DMS 273 treated with DMSO at 0.1 percent for 48 hours (cell line): ENCODE measurements at regions not wholly inside any gene's neighbourhood (a gene's known extent, or its start where the extent isn't known, plus 50 kb on each side); places are given as distances from the start of the nearest gene placed in this dataset.
"Not testable (repeated sequence)": the region's sequence is repeated elsewhere in the genome, so short reads cannot be mapped to it uniquely, and the experiment has no call there.

Experiments
- DNase-seq: peaks from one replicate; lab custom pipeline; 2025; lab: John Stamatoyannopoulos, UW

DNA sequence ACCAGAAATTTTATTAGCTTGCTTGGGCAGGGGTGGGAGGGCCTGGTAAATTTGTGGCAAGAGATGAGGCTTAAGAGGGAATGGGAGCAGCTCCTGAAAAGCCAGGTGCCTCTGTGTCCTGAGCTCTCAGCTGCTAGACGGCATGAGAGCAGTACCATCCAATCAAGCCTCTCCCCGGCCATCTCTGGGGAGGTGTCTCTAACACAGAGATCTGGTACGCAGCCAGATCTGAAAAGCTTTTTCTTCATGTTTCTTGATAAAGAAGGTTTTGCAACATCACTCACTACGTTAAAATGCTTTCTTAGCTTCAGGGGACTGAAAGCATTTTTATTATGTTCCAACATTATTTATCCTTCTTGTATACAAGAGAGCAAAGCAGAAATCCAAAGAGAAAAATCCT lies 488.2 kb downstream of the RBFOX1 start:
- no peak for DNase-seq

DNA sequence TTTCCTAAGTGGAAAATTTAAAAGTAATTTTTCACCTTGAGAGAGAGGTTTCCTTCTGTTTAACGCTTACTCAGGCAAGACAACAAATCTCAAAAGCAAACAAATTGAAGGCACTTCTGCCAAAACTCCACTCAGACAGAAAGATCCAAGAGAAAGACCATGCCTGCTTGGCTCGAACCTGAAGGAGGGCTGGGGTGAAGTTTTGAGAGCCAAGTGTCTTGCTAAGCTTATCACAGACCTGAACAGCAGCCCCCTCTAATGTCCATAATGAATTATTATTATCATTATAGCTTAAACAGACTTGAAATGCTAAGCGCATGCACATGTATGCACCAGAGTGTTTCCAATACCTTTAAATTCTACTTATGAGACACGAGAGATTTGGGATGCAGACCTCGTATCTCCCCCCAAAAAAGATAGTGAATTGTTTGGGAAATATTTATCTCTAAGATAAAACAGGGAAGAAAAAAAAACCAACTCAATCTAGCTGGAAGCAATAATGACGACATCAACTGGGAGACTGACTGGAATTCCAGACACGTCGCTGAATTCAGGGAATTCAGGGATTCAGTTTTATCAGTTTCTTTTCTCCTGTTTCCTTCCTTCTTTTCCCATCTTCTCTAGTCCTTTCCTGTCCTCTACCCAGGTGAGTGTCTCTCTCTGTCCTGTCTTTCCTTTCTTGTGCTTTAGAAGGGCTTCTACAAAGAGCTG lies 473.2 kb downstream of the RBFOX1 start:
- no peak for DNase-seq

DNA sequence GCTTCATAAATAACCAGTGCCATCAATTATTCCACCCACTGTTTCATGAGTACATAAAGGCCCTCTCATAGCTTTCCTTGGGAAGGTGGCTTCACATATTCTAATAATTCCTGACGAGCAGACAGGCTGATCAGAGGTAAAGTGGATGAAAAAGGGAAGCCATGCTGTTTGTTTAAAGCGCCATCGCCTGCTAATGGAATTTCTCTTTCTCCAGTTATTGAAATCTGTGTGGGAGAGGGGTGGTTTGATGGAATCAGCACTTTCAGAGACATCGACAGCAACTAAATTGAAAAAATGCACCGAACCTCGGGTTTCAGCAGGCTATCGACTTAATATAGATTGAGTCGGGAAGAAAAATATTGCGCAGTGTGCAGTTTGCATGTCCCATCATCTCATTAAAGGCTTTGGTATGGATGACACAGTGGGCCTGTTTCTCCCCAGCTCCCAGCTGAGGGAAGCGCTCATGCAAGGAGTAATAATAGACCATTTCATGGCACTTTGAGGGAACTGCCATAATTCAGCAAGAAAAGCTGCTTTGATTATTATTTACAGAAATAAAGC lies 472.1 kb downstream of the RBFOX1 start:
- no peak for DNase-seq

DNA sequence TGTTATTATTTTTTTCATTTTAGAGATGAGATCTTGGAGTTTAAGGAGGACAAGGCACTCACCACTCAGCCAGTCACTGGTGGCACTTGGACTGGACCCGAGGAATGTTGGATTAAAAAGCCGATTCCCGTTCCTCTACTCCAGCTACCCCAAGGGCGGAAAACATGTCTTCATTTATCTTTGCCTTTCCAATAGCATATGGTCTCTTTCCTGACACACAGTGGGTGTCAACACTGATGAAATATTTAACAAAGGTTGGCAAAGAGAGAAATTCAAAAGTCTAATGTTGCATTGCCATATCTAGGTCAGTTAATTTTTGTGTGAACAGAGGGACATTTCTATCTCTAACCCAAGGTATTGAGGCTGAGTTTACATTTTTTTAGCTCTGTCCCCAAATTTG lies 459.7 kb downstream of the RBFOX1 start:
- no peak for DNase-seq

DNA sequence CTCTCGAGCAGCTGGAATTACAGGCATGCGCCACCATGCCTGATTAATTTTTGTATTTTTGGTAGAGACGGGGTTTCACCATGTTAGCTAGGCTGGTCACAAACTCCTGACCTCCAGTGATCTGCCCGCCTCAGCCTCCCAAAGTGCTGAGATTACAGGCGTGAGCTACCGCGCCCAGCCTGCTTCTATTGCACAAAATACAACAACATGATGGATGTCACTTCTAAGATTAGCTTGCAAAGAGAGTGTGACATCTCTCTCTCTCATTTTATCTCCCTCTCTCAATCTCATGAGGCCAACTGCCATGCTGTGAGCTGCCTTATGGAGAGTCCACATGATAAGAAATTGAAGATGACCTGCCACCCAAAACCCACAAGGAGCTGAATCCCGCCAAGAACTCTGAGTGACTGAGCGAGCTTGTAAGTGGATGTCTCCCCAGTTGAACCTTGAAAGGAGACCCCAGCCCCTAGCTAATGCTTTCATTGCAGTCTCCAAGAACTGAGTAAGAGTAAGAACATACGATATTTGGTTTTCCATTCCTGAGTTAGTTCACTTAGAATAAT lies 458.5 kb downstream of the RBFOX1 start:
- no peak for DNase-seq

DNA sequence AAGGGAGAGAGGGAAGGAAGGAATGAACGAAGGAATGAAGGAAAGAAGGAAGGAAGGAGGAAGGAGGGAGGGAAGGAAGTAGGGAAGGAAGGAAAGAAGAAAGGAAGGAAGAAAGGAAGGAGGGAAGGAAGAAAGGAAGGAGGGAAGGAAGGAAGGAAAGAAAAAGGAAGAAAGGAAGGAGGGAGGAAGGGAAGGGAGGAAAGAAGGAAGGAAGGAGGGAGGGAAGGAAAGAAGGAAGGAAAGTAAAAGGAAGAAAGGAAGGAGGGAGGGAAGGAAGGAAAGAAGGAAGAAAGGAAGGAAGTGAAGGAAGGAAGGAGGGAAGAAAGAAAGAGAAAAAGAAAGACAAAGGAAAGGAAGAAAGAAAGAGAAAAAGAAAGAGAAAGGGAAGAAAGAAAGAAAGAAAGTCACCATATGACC lies 442.4 kb downstream of the RBFOX1 start:
- DNase-seq, result no peak

DNA sequence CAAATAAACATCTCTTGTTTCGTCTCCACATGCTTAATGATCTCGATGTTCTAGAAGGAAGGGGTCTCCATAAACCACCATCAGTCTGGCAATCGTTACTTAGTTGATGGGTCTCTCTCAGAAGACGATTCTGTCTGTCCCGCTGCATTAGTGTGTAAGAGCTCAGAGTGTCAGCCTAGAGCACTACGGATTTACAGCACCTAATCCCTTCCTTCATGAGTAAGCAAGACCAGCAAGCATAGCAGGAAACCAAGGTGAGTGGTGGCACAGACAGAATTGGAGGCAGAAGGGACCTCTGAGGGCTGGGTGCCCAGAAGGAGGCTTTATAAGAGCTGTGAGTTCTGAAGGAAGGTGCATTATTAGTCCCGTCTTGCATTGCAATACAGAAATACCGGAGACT lies 440.1 kb downstream of the RBFOX1 start:
- DNase-seq, result no peak

DNA sequence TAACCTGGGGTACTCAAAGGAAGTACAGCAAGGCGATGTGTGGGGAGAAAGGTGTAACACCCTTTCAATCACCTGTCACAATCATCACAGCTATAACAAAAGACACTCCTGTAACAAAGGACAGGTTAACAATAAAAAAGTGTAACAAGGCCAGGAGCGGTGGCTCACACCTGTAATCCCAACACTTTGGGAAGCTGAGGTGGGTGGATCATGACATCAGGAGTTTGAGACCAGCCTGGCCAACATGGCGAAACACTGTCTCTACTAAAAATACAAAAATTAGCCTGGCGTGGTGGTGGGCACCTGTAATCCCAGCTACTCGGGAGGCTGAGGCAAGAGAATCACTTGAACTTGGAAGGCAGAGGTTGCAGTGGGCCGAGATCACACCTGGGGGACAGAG lies 436.4 kb downstream of the RBFOX1 start:
- not testable (repeated sequence) for DNase-seq

DNA sequence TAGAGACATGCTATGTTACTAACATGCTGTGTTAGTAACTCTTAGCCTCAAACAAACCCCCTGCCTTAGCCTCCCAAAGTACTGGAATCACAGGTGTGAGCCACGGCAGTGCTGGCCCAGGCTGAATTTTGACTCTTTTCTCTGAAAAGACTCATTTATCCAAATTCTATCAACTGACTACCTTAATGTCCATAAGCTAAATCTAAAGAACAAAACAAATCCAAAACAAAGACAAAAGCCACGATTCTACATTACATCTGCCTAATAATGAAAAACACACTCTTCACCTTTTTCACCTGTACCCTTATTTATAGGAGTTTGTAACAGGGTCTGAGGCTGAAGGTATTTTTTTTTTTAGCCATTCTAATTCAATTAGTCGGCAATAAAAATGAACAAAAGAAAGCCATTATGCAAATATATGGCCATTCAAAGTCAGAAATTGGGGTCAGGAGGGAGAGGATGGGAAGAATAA lies 432.5 kb downstream of the RBFOX1 start:
- no peak for DNase-seq

DNA sequence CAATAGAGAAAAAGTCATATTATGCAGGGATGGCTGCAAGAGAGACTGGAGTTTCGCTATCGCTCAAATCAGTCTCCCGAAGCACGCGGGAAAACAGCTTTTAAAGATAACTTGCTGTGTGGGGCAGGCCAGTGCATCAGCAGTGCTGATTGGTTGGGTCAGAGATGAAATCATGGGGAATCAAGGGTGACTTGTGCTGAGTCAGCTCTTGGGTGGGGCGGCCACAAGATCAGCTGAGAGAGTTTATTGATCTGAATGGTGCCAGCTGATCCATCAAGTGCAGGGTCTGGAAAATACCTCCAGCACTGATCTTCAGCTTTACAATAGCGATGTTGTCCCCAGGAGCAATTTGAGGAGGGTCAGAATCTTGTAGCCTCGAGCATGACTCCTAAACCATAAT lies 430.5 kb downstream of the RBFOX1 start:
- no peak for DNase-seq
